ENCODE measurements at regions not wholly inside any gene's neighbourhood (a gene's known extent, or its start where the extent isn't known, plus 50 kb on each side); places are given as distances from the start of the nearest gene placed in this dataset.

- TF ChIP-seq GATA3 (IDR thresholded peaks at IDR 0.05; ENCODE audit: low read depth, low read length) (no peak), GATA2 (IDR thresholded peaks at IDR 0.05; ENCODE audit: low read depth, low read length) (no peak)
Observed at GRCh38 chr3:115401298-115401697, 222.0 kb upstream of the GAP43 start.

Measured in SH-SY5Y (cell line).